NOMO-1 treated with DMSO at 0.1 percent for 48 hours (cell line): ENCODE measurements at regions not wholly inside any gene's neighbourhood (a gene's known extent, or its start where the extent isn't known, plus 50 kb on each side); places are given as distances from the start of the nearest gene placed in this dataset.
"Not testable (repeated sequence)": the region's sequence is repeated elsewhere in the genome, so short reads cannot be mapped to it uniquely, and the experiment has no call there.

Experiments used
- DNase-seq: peaks from one replicate; lab custom pipeline; 2025; ENCODE audit not compliant: unreplicated experiment; lab: John Stamatoyannopoulos, UW

DNA sequence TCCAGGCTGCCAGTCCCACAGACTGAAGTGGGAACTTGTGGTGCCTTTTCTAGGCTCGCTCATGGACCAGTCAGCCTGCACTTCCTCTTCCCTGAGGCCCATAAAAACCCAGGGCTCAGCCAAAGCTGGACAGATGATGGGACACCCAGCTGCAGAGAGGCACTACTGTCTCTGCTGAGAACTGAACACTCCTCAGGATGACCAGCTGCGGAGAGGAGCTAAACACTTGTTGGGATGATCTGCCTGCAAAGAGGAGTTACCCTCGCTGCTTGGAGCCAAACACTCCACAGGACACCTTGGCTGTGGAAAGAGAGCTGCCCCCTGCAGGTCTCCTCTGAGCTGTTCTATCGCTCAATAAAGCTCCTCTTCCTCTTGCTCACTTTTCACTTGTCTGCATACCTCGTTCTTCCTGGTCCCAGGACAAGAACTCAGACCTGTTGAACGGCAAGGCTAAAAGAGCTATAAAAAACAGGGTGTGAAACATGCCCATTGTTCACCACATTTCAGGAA, 465.5 kb downstream of the GUCY1A2 start:
- no peak for DNase-seq

DNA sequence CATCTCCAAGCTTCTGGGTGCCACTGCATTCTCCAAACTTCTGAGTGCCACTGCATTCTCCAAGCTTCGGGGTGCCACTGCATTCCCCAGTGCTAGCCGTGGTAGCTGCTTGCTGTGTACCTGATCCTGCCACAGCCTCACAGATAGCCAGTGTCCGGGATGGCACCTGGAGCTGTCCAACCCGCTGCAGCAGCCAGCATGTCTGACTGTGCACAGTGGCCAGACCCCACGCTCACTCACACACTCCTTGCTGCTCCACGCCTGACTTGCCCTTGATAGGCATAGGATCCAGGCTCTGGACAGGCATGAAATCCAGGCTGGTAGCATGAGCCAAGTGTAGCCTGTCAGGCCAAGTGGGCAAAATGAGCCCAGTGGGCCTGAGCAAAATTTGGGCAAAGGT, 465.0 kb downstream of the GUCY1A2 start:
- no peak for DNase-seq

GRCh38 chr11:106555566-106556250, 462.6 kb downstream of the GUCY1A2 start:
- not testable (repeated sequence) for DNase-seq

DNA sequence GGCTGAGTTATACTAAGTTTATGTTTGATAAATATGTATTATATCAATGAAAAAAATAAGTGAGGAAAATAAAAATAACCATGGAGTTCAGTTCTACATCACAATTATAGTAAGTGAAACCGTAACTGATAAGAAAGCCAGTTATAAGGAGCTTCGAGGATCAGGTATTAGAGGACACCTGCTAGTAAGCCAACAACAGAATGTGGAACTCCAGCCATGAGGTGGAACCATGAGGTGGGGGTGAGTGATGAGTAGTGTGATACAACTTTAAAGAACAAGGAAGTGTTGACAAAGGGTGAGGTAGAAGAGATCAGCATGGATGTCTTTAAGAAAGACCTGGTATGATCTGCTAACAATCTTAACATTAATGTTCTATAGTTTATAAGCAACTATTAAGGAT, 452.9 kb downstream of the GUCY1A2 start:
- no peak for DNase-seq

DNA sequence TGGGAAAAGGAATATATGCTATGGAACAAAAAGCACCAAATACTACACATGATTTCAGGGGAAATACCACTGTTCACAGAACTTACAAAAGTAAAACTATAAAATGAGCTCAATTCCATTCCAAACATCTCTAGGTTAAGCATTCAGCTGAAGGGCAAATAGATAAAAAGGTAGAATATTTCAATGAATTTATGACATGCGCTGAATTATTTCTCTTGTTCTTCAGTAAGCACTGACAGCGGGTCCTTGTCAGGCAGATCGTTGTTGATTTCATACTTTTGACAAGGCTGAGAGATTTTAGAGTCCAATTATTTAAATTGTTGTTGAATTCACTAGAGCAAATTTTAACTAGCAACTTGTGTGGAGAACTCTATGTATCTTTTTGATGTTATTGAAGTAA, 449.6 kb downstream of the GUCY1A2 start:
- no peak for DNase-seq

DNA sequence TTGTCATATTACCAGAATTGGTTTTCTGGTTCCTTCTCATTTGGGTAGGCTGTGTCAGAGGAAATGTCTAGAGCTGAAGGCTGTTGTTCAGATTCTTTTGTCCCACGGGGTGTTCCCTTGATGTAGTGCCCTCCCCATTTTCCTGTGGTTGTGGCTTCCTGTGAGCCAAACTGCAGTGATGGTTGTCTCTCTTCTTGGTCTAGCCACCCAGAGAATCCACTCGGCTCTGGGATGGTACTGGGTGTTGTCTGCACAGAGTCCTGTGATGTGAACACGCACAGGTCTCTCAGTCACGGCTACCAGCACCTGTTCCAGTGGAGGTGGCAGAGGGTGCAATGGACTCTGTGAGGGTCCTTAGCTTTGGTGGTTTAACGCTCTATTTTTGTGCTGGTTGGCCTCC, 440.9 kb downstream of the GUCY1A2 start:
- DNase-seq = not testable (repeated sequence)

- no peak for DNase-seq
Observed at GRCh38 chr11:106581399-106581798, 436.9 kb downstream of the GUCY1A2 start.

GRCh38 chr11:106585061-106585460, 433.2 kb downstream of the GUCY1A2 start:
- no peak for DNase-seq

- no peak for DNase-seq
Observed at GRCh38 chr11:106594751-106595351, 423.4 kb downstream of the GUCY1A2 start.

DNA sequence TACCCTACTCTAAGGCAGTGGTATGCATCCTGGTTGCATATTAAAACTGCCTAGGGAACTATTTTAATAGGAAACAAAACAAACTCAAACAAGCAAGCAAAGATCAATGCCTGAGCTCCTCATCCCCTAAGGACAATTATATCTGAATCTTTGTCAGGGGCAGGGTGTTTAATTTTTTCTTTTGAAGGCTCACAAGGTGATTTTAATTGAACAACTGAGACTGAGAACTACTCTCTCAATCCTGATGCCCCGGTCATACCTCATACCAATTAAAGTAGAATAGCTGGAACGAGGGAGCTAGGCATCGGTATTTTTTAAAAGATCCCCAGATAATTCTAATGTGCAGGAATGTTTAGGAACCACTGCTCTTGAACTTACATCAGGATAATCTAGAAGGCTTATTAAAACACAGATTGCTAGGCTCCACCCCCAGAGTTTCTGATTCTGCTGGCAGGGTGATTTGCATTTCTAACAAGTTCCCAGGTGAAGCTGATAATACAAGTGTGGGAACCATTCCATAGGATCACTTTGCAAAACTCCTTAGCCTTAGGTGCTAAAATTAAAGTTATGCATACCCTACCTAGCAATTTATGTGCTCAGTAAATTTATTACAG, 416.5 kb downstream of the GUCY1A2 start:
- no peak for DNase-seq

DNA sequence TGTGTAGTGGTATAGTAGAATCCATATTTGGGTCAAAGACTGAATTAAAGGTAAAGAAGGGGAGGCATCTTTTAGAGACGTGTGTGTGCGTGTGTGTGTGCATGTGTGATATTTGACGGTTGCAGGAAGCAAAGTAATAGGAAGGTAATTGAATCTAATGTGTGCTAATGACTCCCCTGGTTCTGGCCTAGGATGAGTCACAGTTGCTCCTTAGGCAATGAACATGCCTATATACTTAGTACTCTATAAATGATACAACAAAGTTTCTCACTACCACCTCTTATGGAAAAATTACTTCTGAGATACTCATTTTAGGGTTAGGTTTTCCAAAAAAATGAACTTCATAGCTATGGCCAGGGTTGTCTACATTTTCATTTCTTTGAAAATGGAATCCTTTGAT, 409.6 kb downstream of the GUCY1A2 start:
- no peak for DNase-seq

DNA sequence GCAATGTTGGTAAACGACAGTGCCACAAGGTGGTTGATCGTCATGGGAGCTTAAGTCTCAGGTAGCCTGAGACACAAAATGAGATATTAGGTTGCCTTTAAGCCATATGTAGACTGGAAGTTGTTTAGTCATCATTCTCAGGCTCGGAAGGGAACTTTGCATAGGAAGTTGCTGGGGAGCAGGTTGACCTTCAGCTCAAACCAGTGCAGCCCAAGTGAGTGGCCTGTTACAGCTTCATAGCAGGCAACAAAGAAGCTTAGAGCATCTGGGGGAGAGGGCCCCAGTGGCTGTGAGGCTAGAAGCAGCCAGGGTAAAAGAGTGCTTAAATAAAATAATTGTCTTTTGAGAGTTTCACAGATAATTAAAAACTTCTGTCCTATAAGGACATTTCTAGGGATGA, 404.0 kb downstream of the GUCY1A2 start:
- no peak for DNase-seq

DNA sequence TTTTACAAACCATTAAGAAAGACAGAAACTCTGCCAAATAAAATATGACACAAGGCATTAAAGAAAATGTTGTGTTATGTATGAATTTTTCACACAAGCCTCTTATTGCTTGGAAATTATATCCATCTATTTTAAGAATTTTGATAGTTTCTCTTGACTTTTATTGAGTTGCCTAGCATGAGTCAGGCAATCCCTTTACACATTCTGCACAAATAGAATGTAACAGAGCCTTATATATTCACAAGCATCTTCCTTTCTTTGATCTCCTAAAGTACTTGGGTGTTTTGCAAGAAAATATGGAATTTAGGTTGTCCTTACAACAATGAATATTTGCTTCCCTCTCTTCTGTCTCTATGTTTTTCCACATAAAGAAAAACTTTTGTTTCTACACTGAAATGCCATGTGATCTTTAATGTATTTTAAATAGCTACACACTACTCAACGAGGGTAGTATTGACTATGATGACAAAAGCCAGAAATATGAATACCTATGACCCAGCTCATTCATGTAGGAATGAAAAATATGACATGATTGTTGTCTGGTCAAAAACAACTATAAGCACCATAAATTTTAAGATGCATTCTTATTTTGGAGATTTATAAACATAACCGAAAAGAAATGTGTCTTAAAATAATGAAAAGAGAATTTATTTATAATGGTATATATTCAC, 398.8 kb downstream of the GUCY1A2 start:
- DNase-seq = no peak

- DNase-seq = no peak
Observed at GRCh38 chr11:106621484-106621883, 396.8 kb downstream of the GUCY1A2 start.
